A549 (cell line): ENCODE measurements at regions not wholly inside any gene's neighbourhood (a gene's known extent, or its start where the extent isn't known, plus 50 kb on each side); places are given as distances from the start of the nearest gene placed in this dataset.

Experiments used
- ATAC-seq, 2 experiments: fragments of 200-7000 bp in 1 of 2; fragments of >200 bp in 1 of 2; cut with Nextera tagmentation in 1 of 2; cut with Tn5 transposase in 1 of 2; 3 replicates each; pipeline versions ENCODE4 v1.8.0 to v1.9.1; 2018 to 2020; ENCODE audit warnings: mild to moderate bottlenecking in 1 of 2, moderate library complexity in 1 of 2
- CTCF ChIA-PET: fragments of 300-600 bp; sonication (Branson Sonifier 250); formaldehyde crosslinking; extraction: SDS; loops from one replicate; lab custom pipeline; 2021; ENCODE audit warnings: antibody characterized with exemption, inconsistent platforms; lab: Yijun Ruan, JAX
- POLR2A ChIA-PET: fragments of 350-600 bp; formaldehyde crosslinking; extraction: SDS; loops from one replicate; lab custom pipeline; 2021; ENCODE audit warnings: antibody characterized with exemption, inconsistent platforms; lab: Yijun Ruan, JAX
- DNase-seq, 2 experiments: peaks; one replicate each; pipeline versions ENCODE4 v3.0.0 to v3.0.0-alpha.2; 2011 to 2016; ENCODE audit warnings: low read depth in 1 of 2, low spot score in 1 of 2
- FAIRE-seq: peaks from 2 replicates; lab custom pipeline; 2011; peaks lifted over from hg19 to GRCh38; lab: Jason Lieb, UNC
- H3K27ac ChIP-seq, 2 experiments: fragments of >200 bp; sonication (Bioruptor Twin); formaldehyde crosslinking; 3 replicates each; pipeline ENCODE4 v1.5.1; 2016 to 2017
- H3K4me1 ChIP-seq: fragments of >200 bp; sonication (Bioruptor Twin); formaldehyde crosslinking; 3 replicates; pipeline ENCODE4 v1.6.1; 2016
- H3K4me2 ChIP-seq: fragments of >200 bp; sonication (Bioruptor Twin); formaldehyde crosslinking; 3 replicates; pipeline ENCODE4 v1.6.1; 2016
- H3K4me3 ChIP-seq: fragments of >200 bp; sonication (Bioruptor Twin); formaldehyde crosslinking; 3 replicates; pipeline ENCODE4 v1.5.1; 2016
- H3K9me3 ChIP-seq: fragments of >200 bp; sonication (Bioruptor Twin); formaldehyde crosslinking; 3 replicates; pipeline ENCODE4 v1.6.1; 2016
- CBX8 ChIP-seq: fragments of 200-600 bp; sonication (generic); IDR thresholded peaks from 2 replicates; pipeline ENCODE4 v1.6.1; 2016
- CHD4 ChIP-seq: fragments of 200-600 bp; sonication (generic); IDR thresholded peaks from 2 replicates; pipeline ENCODE4 v1.6.1; 2016; ENCODE audit warnings: antibody characterized with exemption, mild to moderate bottlenecking, borderline replicate concordance
- EHF ChIP-seq: fragments of 250-450 bp; sonication (Bioruptor Pico); IDR thresholded peaks from 2 replicates; pipeline ENCODE4 v1.5.0; 2020; ENCODE audit warnings: mild to moderate bottlenecking
- EP300 ChIP-seq, 2 experiments: fragments of >200 bp; sonication (Bioruptor Twin); formaldehyde crosslinking; IDR thresholded peaks; 2 replicates in 1 of 2; 3 replicates in 1 of 2; pipeline ENCODE4 v1.6.1; 2016 to 2017
- ESRRA ChIP-seq: fragments of 150-350 bp; IDR thresholded peaks from 2 replicates; pipeline ENCODE4 v1.6.1; 2014; ENCODE audit warnings: mild to moderate bottlenecking, low read length, borderline replicate concordance
- FOSL2 ChIP-seq, 2 experiments: fragments of 450-650 bp in 1 of 2; fragments of >200 bp in 1 of 2; sonication (Bioruptor Twin) in 1 of 2; formaldehyde crosslinking; IDR thresholded peaks; 2 replicates each; pipeline versions ENCODE4 v1.5.0 to v1.6.1; 2016 to 2020; ENCODE audit warnings: mild to moderate bottlenecking in 1 of 2, moderate library complexity in 1 of 2
- HEYL ChIP-seq: fragments of 250-450 bp; sonication (Bioruptor Pico); IDR thresholded peaks from 2 replicates; pipeline ENCODE4 v1.8.0; 2021; ENCODE audit warnings: mild to moderate bottlenecking, moderate library complexity
- HMGXB4 ChIP-seq: fragments of 250-450 bp; sonication (Bioruptor Pico); IDR thresholded peaks from 2 replicates; pipeline ENCODE4 v1.5.0; 2021; ENCODE audit warnings: mild to moderate bottlenecking, moderate library complexity, borderline replicate concordance
- HOXA7 ChIP-seq: fragments of 250-450 bp; sonication (Bioruptor Pico); IDR thresholded peaks from 2 replicates; pipeline ENCODE4 v1.5.0; 2020; ENCODE audit warnings: mild to moderate bottlenecking, moderate library complexity
- HOXB13 ChIP-seq: fragments of 250-450 bp; sonication (Bioruptor Pico); IDR thresholded peaks from 2 replicates; pipeline ENCODE4 v1.5.0; 2020; ENCODE audit warnings: low read depth, mild to moderate bottlenecking, moderate library complexity
- HOXB5 ChIP-seq: fragments of 250-450 bp; sonication (Bioruptor Pico); IDR thresholded peaks from 2 replicates; pipeline ENCODE4 v1.5.0; 2020; ENCODE audit warnings: mild to moderate bottlenecking, moderate library complexity
- JUNB ChIP-seq: fragments of >200 bp; sonication (Bioruptor Twin); formaldehyde crosslinking; IDR thresholded peaks from 2 replicates; pipeline ENCODE4 v1.6.1; 2016
- KDM1A ChIP-seq: fragments of 200-600 bp; sonication (generic); IDR thresholded peaks from 2 replicates; pipeline ENCODE4 v1.6.1; 2016; ENCODE audit warnings: low read depth, mild to moderate bottlenecking
- MAX ChIP-seq: IDR thresholded peaks from 2 replicates; pipeline ENCODE4 v1.6.1; 2012
- NFE2L2 ChIP-seq: fragments of 150-350 bp; conservative IDR thresholded peaks from 2 replicates; pipeline ENCODE4 v1.6.1; 2014; ENCODE audit warnings: low read length
- NPAS2 ChIP-seq: fragments of 250-450 bp; sonication (Bioruptor Pico); IDR thresholded peaks from 2 replicates; pipeline ENCODE4 v1.8.0; 2022; ENCODE audit warnings: mild to moderate bottlenecking, moderate library complexity, borderline replicate concordance
- NR3C1 ChIP-seq: fragments of >200 bp; sonication (Bioruptor Twin); formaldehyde crosslinking; IDR thresholded peaks from 3 replicates; pipeline ENCODE4 v1.6.1; 2017
- RARB ChIP-seq: fragments of 250-450 bp; sonication (Bioruptor Pico); IDR thresholded peaks from 2 replicates; pipeline ENCODE4 v1.8.0; 2021; ENCODE audit warnings: mild to moderate bottlenecking, moderate library complexity
- RFX5 ChIP-seq: fragments of 450-650 bp; IDR thresholded peaks from 2 replicates; pipeline ENCODE4 v1.7.1; 2014; ENCODE audit warnings: antibody characterized with exemption, mild to moderate bottlenecking, moderate library complexity
- SMC3 ChIP-seq: fragments of >200 bp; sonication (Bioruptor Twin); formaldehyde crosslinking; IDR thresholded peaks from 3 replicates; pipeline ENCODE4 v1.6.1; 2018; ENCODE audit warnings: inconsistent platforms
- TP53 ChIP-seq: fragments of 250-450 bp; sonication (Bioruptor Pico); IDR thresholded peaks from 2 replicates; pipeline ENCODE4 v1.5.0; 2021; ENCODE audit warnings: mild to moderate bottlenecking, moderate library complexity
- ZC3H11A ChIP-seq: fragments of 450-650 bp; IDR thresholded peaks from 2 replicates; pipeline ENCODE4 v1.6.1; 2014; ENCODE audit warnings: antibody characterized with exemption, mild to moderate bottlenecking
- ZSCAN20 ChIP-seq: fragments of 250-450 bp; sonication (Bioruptor Pico); IDR thresholded peaks from 2 replicates; pipeline ENCODE4 v1.8.0; 2022; ENCODE audit warnings: mild to moderate bottlenecking, moderate library complexity
- WGBS: methylation state at CpG from one replicate; pipeline ENCODE4 v1.1.6; 2017; ENCODE audit errors: missing lambda C conversion rate; 5-methylcytosine and 5-hydroxymethylcytosine counted together
- TF ChIP-seq, protein P1 (sequence below): IDR thresholded peaks from 2 replicates; pipeline ENCODE4 v1.6.1; 2012
- TF ChIP-seq, protein P2 (sequence below): fragments of >200 bp; sonication (Bioruptor Twin); formaldehyde crosslinking; IDR thresholded peaks from 3 replicates; pipeline ENCODE4 v1.5.1; 2016

DNA sequence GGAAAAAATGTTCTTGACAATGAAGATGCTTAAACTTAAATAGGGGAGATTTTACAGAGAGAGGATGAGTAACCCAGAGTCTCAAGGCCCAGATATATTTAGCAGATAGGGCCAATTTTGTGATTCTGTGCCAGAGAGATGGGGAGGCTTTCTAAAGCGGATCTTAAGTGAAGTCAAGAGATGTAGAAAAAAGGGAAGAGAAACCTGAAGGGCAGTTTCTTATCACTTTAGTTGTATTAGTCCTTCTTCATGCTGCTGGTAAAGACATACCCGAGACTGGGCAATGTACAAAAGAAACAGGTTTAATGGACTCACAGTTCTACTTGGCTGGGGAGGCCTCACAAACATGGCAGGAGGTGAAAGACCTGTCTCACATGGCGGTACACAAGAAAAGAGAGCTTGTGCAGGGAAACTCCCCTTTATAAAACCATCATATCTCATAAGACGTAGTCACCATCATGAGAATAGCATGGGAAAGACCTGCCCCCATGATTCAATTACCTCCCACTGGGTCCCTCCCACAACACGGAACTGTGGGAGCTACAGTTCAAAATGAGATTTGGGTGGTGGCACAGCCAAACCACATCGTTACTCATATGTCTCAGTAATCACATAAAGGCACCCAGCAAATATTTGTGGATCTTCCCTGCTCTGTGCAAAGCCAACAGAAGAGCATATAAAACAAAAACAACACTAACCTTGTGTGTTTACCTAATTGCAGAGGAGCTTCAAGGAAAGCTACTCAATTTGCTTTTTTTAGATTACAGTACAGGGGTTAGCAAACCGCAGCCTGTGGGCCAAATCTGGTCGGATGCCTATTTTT lies 102.6 kb upstream of the MYCBP2 start (continued):
- TF ChIP-seq CHD4, result no peak
- no peak for TF ChIP-seq RARB (CRISPR knock-in tag)
- TF ChIP-seq TP53 (CRISPR knock-in tag), result no peak
- no peak for TF ChIP-seq MAX

DNA sequence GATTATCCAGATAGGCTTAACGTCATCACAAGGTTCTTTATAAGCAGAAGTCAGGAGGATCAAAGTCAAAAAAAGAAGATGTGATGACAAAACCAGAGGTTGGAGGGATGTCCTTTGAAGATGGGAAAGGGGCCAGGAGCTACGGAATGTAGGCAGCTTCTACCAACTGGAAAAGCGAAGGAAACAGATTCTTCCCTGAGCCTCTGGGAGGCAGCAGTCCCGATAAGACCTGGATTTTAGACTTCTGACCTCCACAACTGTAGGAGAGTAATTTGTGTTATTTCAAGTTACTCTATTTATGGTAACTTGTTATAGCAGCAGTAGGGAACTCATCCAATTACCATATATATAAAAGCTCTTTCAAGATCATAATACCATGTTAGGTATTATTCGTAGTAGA lies 98.8 kb upstream of the MYCBP2 start:
- Histone ChIP-seq H3K27ac (no peak overlapping the region), H3K4me1 (no peaks in the 10 kb centered on the region), H3K9me3 (no peaks in the 10 kb centered on the region), H3K4me2 (no peak overlapping the region), H3K4me3 (no peak overlapping the region)
- no peak for DNase-seq
- WGBS, result 36% methylated on average over 5 of the region's 5 CpGs
- FAIRE-seq, result no peak
- ChIA-PET CTCF (no interaction called here), POLR2A (no interaction called here)
- no peak for TF ChIP-seq NR3C1
- no peak for ATAC-seq

- DNase-seq (no peak), ATAC-seq (no peak), FAIRE-seq (no peak)
- no peak overlapping the region for H3K4me3 ChIP-seq
- H3K4me2 ChIP-seq, result no peak overlapping the region
- no peak for TF ChIP-seq EHF (CRISPR knock-in tag)
- no peak for TF ChIP-seq HOXA7
- no peak for TF ChIP-seq FOSL2 (IDR thresholded peaks at IDR 0.05)
- TF ChIP-seq FOSL2 (CRISPR knock-in tag; IDR thresholded peaks at IDR 0.05), result no peak
- TF ChIP-seq ZC3H11A, result no peak
- TF ChIP-seq, protein P1, sequence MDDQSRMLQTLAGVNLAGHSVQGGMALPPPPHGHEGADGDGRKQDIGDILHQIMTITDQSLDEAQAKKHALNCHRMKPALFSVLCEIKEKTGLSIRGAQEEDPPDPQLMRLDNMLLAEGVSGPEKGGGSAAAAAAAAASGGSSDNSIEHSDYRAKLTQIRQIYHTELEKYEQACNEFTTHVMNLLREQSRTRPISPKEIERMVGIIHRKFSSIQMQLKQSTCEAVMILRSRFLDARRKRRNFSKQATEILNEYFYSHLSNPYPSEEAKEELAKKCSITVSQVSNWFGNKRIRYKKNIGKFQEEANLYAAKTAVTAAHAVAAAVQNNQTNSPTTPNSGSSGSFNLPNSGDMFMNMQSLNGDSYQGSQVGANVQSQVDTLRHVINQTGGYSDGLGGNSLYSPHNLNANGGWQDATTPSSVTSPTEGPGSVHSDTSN, result no peak
- no peak for TF ChIP-seq SMC3
- TF ChIP-seq EP300 (IDR thresholded peaks at IDR 0.05), result no peak
- no peak for TF ChIP-seq HOXB13
- CTCF ChIA-PET, result no interaction called here
- 12% methylated on average over 4 of the region's 4 CpGs for WGBS
- H3K27ac ChIP-seq, result no peak overlapping the region
- POLR2A ChIA-PET, result no interaction called here
- no peaks in the 10 kb centered on the region for H3K4me1 ChIP-seq
- no peaks in the 10 kb centered on the region for H3K9me3 ChIP-seq
Measured at GRCh38 chr13:77423296-77423695, 96.4 kb upstream of the MYCBP2 start.

DNA sequence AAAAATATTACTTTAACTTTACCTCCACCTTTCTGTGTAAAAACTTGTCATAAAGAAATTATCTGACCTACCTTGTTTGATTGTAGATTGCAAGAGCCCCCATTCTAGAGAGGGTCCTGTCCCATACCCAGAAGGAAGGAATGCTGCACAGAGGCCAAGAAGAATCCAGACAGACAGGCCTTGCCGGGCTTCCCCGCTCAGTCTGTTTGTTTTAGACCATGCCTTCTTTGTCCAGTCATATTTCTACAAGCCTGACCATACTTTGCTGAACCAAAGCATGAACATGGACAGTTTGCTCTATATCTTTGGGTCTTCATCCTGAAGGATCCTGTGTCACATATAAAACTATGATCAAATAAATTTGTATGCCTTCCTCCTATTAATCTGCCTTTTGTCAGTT lies 95.8 kb upstream of the MYCBP2 start:
- Histone ChIP-seq H3K9me3 (no peaks in the 10 kb centered on the region), H3K27ac (no peak overlapping the region), H3K4me3 (no peak overlapping the region)
- no peak for ATAC-seq
- POLR2A ChIA-PET, result no interaction called here
- TF ChIP-seq RFX5 (no peak), HEYL (CRISPR knock-in tag) (no peak), RARB (CRISPR knock-in tag) (no peak), NPAS2 (CRISPR knock-in tag) (no peak), ZSCAN20 (CRISPR knock-in tag) (no peak), HMGXB4 (CRISPR knock-in tag) (no peak), HOXB13 (no peak), HOXB5 (CRISPR knock-in tag) (no peak), KDM1A (no peak), JUNB (no peak), CBX8 (no peak), ESRRA (no peak), NFE2L2 (no peak)
- TF ChIP-seq, protein P2, sequence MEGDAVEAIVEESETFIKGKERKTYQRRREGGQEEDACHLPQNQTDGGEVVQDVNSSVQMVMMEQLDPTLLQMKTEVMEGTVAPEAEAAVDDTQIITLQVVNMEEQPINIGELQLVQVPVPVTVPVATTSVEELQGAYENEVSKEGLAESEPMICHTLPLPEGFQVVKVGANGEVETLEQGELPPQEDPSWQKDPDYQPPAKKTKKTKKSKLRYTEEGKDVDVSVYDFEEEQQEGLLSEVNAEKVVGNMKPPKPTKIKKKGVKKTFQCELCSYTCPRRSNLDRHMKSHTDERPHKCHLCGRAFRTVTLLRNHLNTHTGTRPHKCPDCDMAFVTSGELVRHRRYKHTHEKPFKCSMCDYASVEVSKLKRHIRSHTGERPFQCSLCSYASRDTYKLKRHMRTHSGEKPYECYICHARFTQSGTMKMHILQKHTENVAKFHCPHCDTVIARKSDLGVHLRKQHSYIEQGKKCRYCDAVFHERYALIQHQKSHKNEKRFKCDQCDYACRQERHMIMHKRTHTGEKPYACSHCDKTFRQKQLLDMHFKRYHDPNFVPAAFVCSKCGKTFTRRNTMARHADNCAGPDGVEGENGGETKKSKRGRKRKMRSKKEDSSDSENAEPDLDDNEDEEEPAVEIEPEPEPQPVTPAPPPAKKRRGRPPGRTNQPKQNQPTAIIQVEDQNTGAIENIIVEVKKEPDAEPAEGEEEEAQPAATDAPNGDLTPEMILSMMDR, result no peak
- TF ChIP-seq, all 56 proteins: peak for 0
- WGBS, result 67% methylated on average over 2 of the region's 2 CpGs
- FAIRE-seq (no peak), DNase-seq (no peak)
- Histone ChIP-seq H3K4me2 (no peak overlapping the region), H3K4me1 (no peaks in the 10 kb centered on the region)
- CTCF ChIA-PET, result no interaction called here
